Heart right ventricle (tissue), 16 donors: ENCODE measurements at regions not wholly inside any gene's neighbourhood (a gene's known extent, or its start where the extent isn't known, plus 50 kb on each side); places are given as distances from the start of the nearest gene placed in this dataset.

Source experiments
- ATAC-seq, 8 donors: fragments of 200-7000 bp; cut with Tn5 transposase; one replicate each; pipeline ENCODE4 v1.9.1; 2020; ENCODE audit warnings: mild to moderate bottlenecking in 8 of 8, moderate library complexity in 8 of 8, moderate number of reproducible peaks in 1 of 8
- DNase-seq, 2 donors: peaks; one replicate each; pipeline ENCODE4 v3.0.0-alpha.2; 2020
- H3K27ac ChIP-seq, 10 donors: fragments of 200-600 bp; sonication (generic) in 2 of 10; one replicate each; pipeline versions ENCODE4 v1.5.0 to v1.8.0; 2020 to 2022; ENCODE audit warnings: mild to moderate bottlenecking in 3 of 10
- H3K27me3 ChIP-seq, 7 donors: fragments of 200-600 bp; one replicate each; pipeline ENCODE4 v1.8.0; 2021 to 2022; ENCODE audit warnings: mild to moderate bottlenecking in 2 of 7
- H3K36me3 ChIP-seq, 9 donors: fragments of 200-600 bp; sonication (generic) in 1 of 9; one replicate each; pipeline versions ENCODE4 v1.5.0 to v1.8.0; 2020 to 2022; ENCODE audit warnings: mild to moderate bottlenecking in 2 of 9
- H3K4me1 ChIP-seq, 9 donors: fragments of 200-600 bp; sonication (generic) in 1 of 9; one replicate each; pipeline versions ENCODE4 v1.5.0 to v1.8.0; 2020 to 2022; ENCODE audit warnings: mild to moderate bottlenecking in 4 of 9
- H3K4me3 ChIP-seq, 10 donors: fragments of 200-600 bp; sonication (generic) in 2 of 10; one replicate each; pipeline versions ENCODE4 v1.5.0 to v1.8.0; 2020 to 2022; ENCODE audit warnings: mild to moderate bottlenecking in 7 of 10, moderate library complexity in 2 of 10
- H3K9me3 ChIP-seq, 11 donors: fragments of 200-600 bp in 10 of 11; sonication (generic) in 2 of 11; one replicate each; pipeline versions ENCODE4 v1.5.0 to v1.8.0; 2013 to 2022; ENCODE audit warnings: mild to moderate bottlenecking in 2 of 11, control low read depth in 1 of 11, moderate library complexity in 1 of 11
- CTCF ChIP-seq, 9 donors: fragments of 200-600 bp; sonication (generic) in 2 of 9; IDR thresholded peaks; one replicate each; pipeline versions ENCODE4 v1.5.0 to v1.8.0; 2021 to 2022; ENCODE audit warnings: antibody characterized with exemption in 9 of 9, mild to moderate bottlenecking in 5 of 9, moderate library complexity in 1 of 9
- WGBS, 2 donors: extraction: QIAGEN DNeasy Blood & Tissue Kit; methylation state at CpG; one replicate each; pipeline ENCODE4 v1.1.7; 2013; ENCODE audit warnings: inconsistent platforms in 1 of 2; 5-methylcytosine and 5-hydroxymethylcytosine counted together
- intact Hi-C, 10 donors: fragments of 100-400 bp; cut with DNase I; formaldehyde crosslinking; loops; one replicate each; pipeline versions ENCODE4 v1.11.1 to v1.14.2; 2022
- donor health status: Arrhythmogenic right ventricular cardiomyopathy.
- donor health status: ischemic (EF 13 %, LVEDD 7.1; RV severe dilation, severe dysfunction).
- donor health status: healthy with polysubstance abuse.
- donor health status: DM: no; HTN: yes; CAD: no.
- donor health status: DM: no; HTN: no; CAD: no.
- donor health status: ischemic (EF 25% LVEDD 6.9; RV normal size, moderate dysfunction).
- donor health status: ischemic (EF 25% LVEDD 5.7; RV mildly dilated, moderate dysfunction).
- donor health status: healthy.
- donor health status: DM: yes; HTN: yes; CAD: no.
- donor health status: Ischemic cardiomyopathy.
- donor health status: ischemic (EF 35%, LVEDD 5.7; RV mildly dilated, moderate dysfunction).
- donor health status: nonischemic (EF 11% LVEDD 7.7; RV severe dilation, severe dysfunction).
- donor health status: DM: yes; HTN: yes; CAD: no.
- donor health status: PGD.
- donor health status: ischemic (EF 29% LVEDD 5.4; RV normal size, mild dysfunction).
- donor health status: nonischemic (EF 23%, LVEDD 6.1; RV moderate dilation, normal function).

GRCh38 chr6:156485150-156485549 lies 292.0 kb upstream of the ARID1B start:
- Histone ChIP-seq H3K4me3 (no peak overlapping the region), H3K4me1 (no peaks in the 10 kb centered on the region), H3K36me3 (no peaks in the 10 kb centered on the region), H3K27ac (no peak overlapping the region), H3K27me3 (peaks cover 0 to 4% (median 0%) of the 10 kb centered on the region in 7 donors), H3K9me3 (peaks cover 0 to 32% (median 0%) of the 10 kb centered on the region in 11 donors)
- no peak for TF ChIP-seq CTCF (IDR thresholded peaks at IDR 0.05)
- no peak for ATAC-seq
- intact Hi-C loops: no loop called here
- DNase-seq: no peak

GRCh38 chr6:156474507-156475120 lies 302.6 kb upstream of the ARID1B start:
- ATAC-seq: no peak

GRCh38 chr6:156471000-156471399 lies 306.2 kb upstream of the ARID1B start:
- ATAC-seq (no peak), DNase-seq (no peak)
- intact Hi-C loops: no loop called here
- Histone ChIP-seq H3K9me3 (peaks cover 0 to 21% (median 0%) of the 10 kb centered on the region in 11 donors), H3K27me3 (no peaks in the 10 kb centered on the region), H3K27ac (no peak overlapping the region), H3K4me3 (no peak overlapping the region), H3K36me3 (no peaks in the 10 kb centered on the region), H3K4me1 (no peaks in the 10 kb centered on the region)
- TF ChIP-seq CTCF (IDR thresholded peaks at IDR 0.05): no peak

More at GRCh38 chr6:156474507-156475120, 302.6 kb upstream of the ARID1B start:
- WGBS, 2 donors: 82 to 86% methylated on average over 5 of the region's 5 CpGs
- intact Hi-C loops: no loop called here
- Histone ChIP-seq H3K4me3 (no peak overlapping the region), H3K9me3 (peaks cover 0 to 10% (median 0%) of the 10 kb centered on the region in 11 donors), H3K27me3 (no peaks in the 10 kb centered on the region), H3K27ac (no peak overlapping the region), H3K4me1 (no peaks in the 10 kb centered on the region), H3K36me3 (no peaks in the 10 kb centered on the region)
- TF ChIP-seq CTCF (IDR thresholded peaks at IDR 0.05): no peak
- no peak for DNase-seq

- intact Hi-C loops: no loop called here
- WGBS, 2 donors: 62 to 66% methylated on average over 7 of the region's 7 CpGs
- no peak for DNase-seq
- ATAC-seq: no peak
- no peak overlapping the region for H3K4me3 ChIP-seq
- H3K36me3 ChIP-seq: no peaks in the 10 kb centered on the region
- H3K4me1 ChIP-seq: no peaks in the 10 kb centered on the region
- no peak for TF ChIP-seq CTCF (IDR thresholded peaks at IDR 0.05)
- no peak overlapping the region for H3K27ac ChIP-seq
- H3K9me3 ChIP-seq: peaks cover 0 to 7% (median 0%) of the 10 kb centered on the region in 11 donors
- peaks cover 0 to 23% (median 0%) of the 10 kb centered on the region in 7 donors for H3K27me3 ChIP-seq
These were observed 312.9 kb upstream of the ARID1B start for GRCh38 chr6:156464100-156464878.
